Liver (tissue), 8 donors: ENCODE measurements at regions not wholly inside any gene's neighbourhood (a gene's known extent, or its start where the extent isn't known, plus 50 kb on each side); places are given as distances from the start of the nearest gene placed in this dataset.

Source experiments
- DNase-seq: peaks from one replicate; pipeline ENCODE4 v3.0.0-alpha.2; 2017; ENCODE audit warnings: low spot score
- H3K27ac ChIP-seq, 2 donors: one replicate each; pipeline ENCODE4 v1.7.0; 2013; ENCODE audit warnings: inconsistent platforms in 2 of 2, low read length in 2 of 2, control low read depth in 1 of 2, low read depth in 1 of 2, mild to moderate bottlenecking in 1 of 2
- H3K27me3 ChIP-seq, 4 donors: one replicate each; pipeline versions ENCODE4 v1.6.1 to v1.7.0; 2013; ENCODE audit warnings: low read length in 3 of 4, inconsistent platforms in 1 of 4, mild to moderate bottlenecking in 1 of 4, moderate library complexity in 1 of 4; ENCODE audit not compliant: control insufficient read depth in 4 of 4, insufficient read depth in 4 of 4
- H3K36me3 ChIP-seq, 4 donors: one replicate each; pipeline versions ENCODE4 v1.6.1 to v1.7.0; 2013; ENCODE audit warnings: low read length in 3 of 4, mild to moderate bottlenecking in 3 of 4, low read depth in 1 of 4, moderate library complexity in 1 of 4; ENCODE audit not compliant: control insufficient read depth in 4 of 4, insufficient read depth in 3 of 4
- H3K4me1 ChIP-seq, 4 donors: one replicate each; pipeline versions ENCODE4 v1.6.1 to v1.7.0; 2013; ENCODE audit warnings: low read length in 3 of 4, mild to moderate bottlenecking in 3 of 4, moderate library complexity in 1 of 4; ENCODE audit not compliant: control insufficient read depth in 4 of 4, insufficient read depth in 4 of 4
- H3K4me3 ChIP-seq, 3 donors: one replicate each; pipeline versions ENCODE4 v1.6.1 to v1.7.0; 2013; ENCODE audit warnings: low read length in 3 of 3, control low read depth in 1 of 3, low read depth in 1 of 3, mild to moderate bottlenecking in 1 of 3
- H3K9ac ChIP-seq, 2 donors: one replicate each; pipeline ENCODE4 v1.7.0; 2013; ENCODE audit warnings: low read length in 2 of 2, mild to moderate bottlenecking in 2 of 2, moderate library complexity in 2 of 2, control low read depth in 1 of 2, low read depth in 1 of 2
- H3K9me3 ChIP-seq, 4 donors: one replicate each; pipeline versions ENCODE4 v1.6.1 to v1.7.0; 2013; ENCODE audit warnings: low read length in 3 of 4; ENCODE audit not compliant: control insufficient read depth in 4 of 4
- ATF3 ChIP-seq: IDR thresholded peaks from 2 replicates; pipeline ENCODE4 v1.6.1; 2016; ENCODE audit warnings: antibody characterized with exemption
- CTCF ChIP-seq: fragments of 150-350 bp; IDR thresholded peaks from 2 replicates; pipeline ENCODE4 v1.5.1; 2017; ENCODE audit warnings: improper control_type of control experiment, low read depth, low read length; ENCODE audit not compliant: missing input control
- EGR1 ChIP-seq, 2 donors: IDR thresholded peaks; 2 replicates each; pipeline ENCODE4 v1.6.1; 2016 to 2018; ENCODE audit warnings: antibody characterized with exemption in 2 of 2, low read depth in 2 of 2
- FOXA1 ChIP-seq: IDR thresholded peaks from 2 replicates; pipeline ENCODE4 v1.6.1; 2016; ENCODE audit warnings: antibody characterized with exemption
- FOXA2 ChIP-seq: IDR thresholded peaks from 2 replicates; pipeline ENCODE4 v1.6.1; 2016; ENCODE audit warnings: antibody characterized with exemption
- GABPA ChIP-seq, 2 donors: IDR thresholded peaks in 1 of 2; conservative IDR thresholded peaks in 1 of 2; 2 replicates each; pipeline ENCODE4 v1.6.1; 2016; ENCODE audit warnings: antibody characterized with exemption in 2 of 2, mild to moderate bottlenecking in 1 of 2, moderate library complexity in 1 of 2
- HNF4A ChIP-seq, 2 donors: conservative IDR thresholded peaks; 2 replicates each; pipeline ENCODE4 v1.6.1; 2016; ENCODE audit warnings: antibody characterized with exemption in 2 of 2, mild to moderate bottlenecking in 2 of 2
- HNF4G ChIP-seq: IDR thresholded peaks from 2 replicates; pipeline ENCODE4 v1.6.1; 2016; ENCODE audit warnings: antibody characterized with exemption
- MAX ChIP-seq: IDR thresholded peaks from 2 replicates; pipeline ENCODE4 v1.6.1; 2016; ENCODE audit warnings: antibody characterized with exemption
- NR2F2 ChIP-seq: IDR thresholded peaks from 2 replicates; pipeline ENCODE4 v1.6.1; 2016; ENCODE audit warnings: antibody characterized with exemption
- RAD21 ChIP-seq, 2 donors: IDR thresholded peaks; 2 replicates each; pipeline ENCODE4 v1.6.1; 2016; ENCODE audit warnings: antibody characterized with exemption in 2 of 2, mild to moderate bottlenecking in 2 of 2
- RXRA ChIP-seq, 2 donors: IDR thresholded peaks; 2 replicates each; pipeline ENCODE4 v1.6.1; 2017 to 2018; ENCODE audit warnings: antibody characterized with exemption in 2 of 2, mild to moderate bottlenecking in 1 of 2
- SP1 ChIP-seq: IDR thresholded peaks from 2 replicates; pipeline ENCODE4 v1.6.1; 2018; ENCODE audit warnings: antibody characterized with exemption, mild to moderate bottlenecking
- TAF1 ChIP-seq: conservative IDR thresholded peaks from 2 replicates; pipeline ENCODE4 v1.6.1; 2016; ENCODE audit warnings: antibody characterized with exemption, mild to moderate bottlenecking
- YY1 ChIP-seq: IDR thresholded peaks from 2 replicates; pipeline ENCODE4 v1.6.1; 2016; ENCODE audit warnings: antibody characterized with exemption, mild to moderate bottlenecking
- ZBTB33 ChIP-seq: IDR thresholded peaks from 2 replicates; pipeline ENCODE4 v1.6.1; 2016; ENCODE audit warnings: antibody characterized with exemption
- WGBS: extraction: QIAGEN DNeasy Blood & Tissue Kit; methylation state at CpG from one replicate; pipeline ENCODE4 v1.1.7; 2013; 5-methylcytosine and 5-hydroxymethylcytosine counted together
- donor health status: healthy.
- donor health status: healthy.
- donor health status: healthy.
- donor health status: healthy.
- donor health status: healthy.

GRCh38 chr9:78775211-78775610, 478.3 kb downstream of the PSAT1 start:
- 62% methylated on average over 11 of the region's 11 CpGs for WGBS

DNA sequence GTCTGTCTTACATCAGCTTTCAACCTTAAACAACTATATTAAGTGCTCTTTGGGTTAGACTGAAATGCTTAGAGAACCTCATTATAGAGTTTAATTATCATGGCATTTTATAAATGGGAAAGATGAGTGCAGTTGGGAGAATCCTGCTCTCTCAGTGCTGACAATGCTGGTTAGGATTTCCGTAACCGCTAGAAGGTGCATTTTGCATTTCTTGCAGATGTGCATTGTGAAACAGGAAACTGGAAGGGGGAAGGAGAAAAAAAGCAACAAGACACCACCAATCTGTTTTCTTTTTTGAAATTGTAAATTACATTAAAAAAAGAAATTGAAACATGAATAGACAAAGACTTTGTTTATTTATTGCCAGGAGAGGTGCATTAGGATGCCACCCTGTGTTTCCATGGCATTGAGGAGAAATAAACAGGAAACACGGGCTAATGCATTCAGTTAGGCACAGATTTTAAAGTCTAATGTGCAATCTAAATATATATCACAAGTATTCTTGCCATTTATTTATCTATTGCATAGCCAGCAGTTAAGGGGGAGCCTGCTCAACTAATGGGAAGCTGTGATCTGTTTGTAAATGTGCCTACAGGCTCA, 478.9 kb downstream of the PSAT1 start:
- Histone ChIP-seq H3K4me1 (no peaks in the 10 kb centered on the region), H3K9me3 (no peaks in the 10 kb centered on the region), H3K36me3 (no peaks in the 10 kb centered on the region), H3K9ac (no peak overlapping the region), H3K27me3 (peaks cover 0 to 2% (median 0%) of the 10 kb centered on the region in 4 donors), H3K4me3 (no peak overlapping the region), H3K27ac (no peak overlapping the region)
- no peak for DNase-seq
- 72% methylated on average over 3 of the region's 3 CpGs for WGBS
- TF ChIP-seq EGR1 (IDR thresholded peaks at IDR 0.05; ENCODE audit: low read depth in 2 of 2) (no peak), YY1 (no peak), HNF4G (no peak), ZBTB33 (no peak), ATF3 (no peak), FOXA1 (no peak), MAX (no peak), FOXA2 (no peak)

More at GRCh38 chr9:78775211-78775610, 478.3 kb downstream of the PSAT1 start:
- Histone ChIP-seq H3K27ac (no peak overlapping the region), H3K36me3 (no peaks in the 10 kb centered on the region), H3K4me3 (no peak overlapping the region), H3K27me3 (peaks cover 0 to 2% (median 0%) of the 10 kb centered on the region in 4 donors), H3K9ac (no peak overlapping the region), H3K9me3 (no peaks in the 10 kb centered on the region), H3K4me1 (no peaks in the 10 kb centered on the region)
- TF ChIP-seq RAD21 (IDR thresholded peaks at IDR 0.05) (no peak), ZBTB33 (no peak), TAF1 (no peak), FOXA2 (no peak), GABPA (IDR thresholded peaks at IDR 0.05 in 1 of 2, conservative IDR thresholded peaks at IDR 0.05 in 1 of 2) (no peak), RXRA (IDR thresholded peaks at IDR 0.05) (no peak)
- no peak for DNase-seq

- WGBS, result 74% methylated on average over 4 of the region's 4 CpGs
- Histone ChIP-seq H3K4me1 (no peaks in the 10 kb centered on the region), H3K36me3 (no peaks in the 10 kb centered on the region), H3K27me3 (peaks cover 0 to 2% (median 0%) of the 10 kb centered on the region in 4 donors), H3K9me3 (no peaks in the 10 kb centered on the region), H3K9ac (no peak overlapping the region), H3K27ac (no peak overlapping the region), H3K4me3 (no peak overlapping the region)
- TF ChIP-seq RXRA (IDR thresholded peaks at IDR 0.05) (no peak), FOXA2 (no peak), EGR1 (IDR thresholded peaks at IDR 0.05; ENCODE audit: low read depth in 2 of 2) (no peak), RAD21 (IDR thresholded peaks at IDR 0.05) (no peak), SP1 (no peak), ZBTB33 (no peak), HNF4G (no peak), YY1 (no peak), MAX (no peak), GABPA (IDR thresholded peaks at IDR 0.05 in 1 of 2, conservative IDR thresholded peaks at IDR 0.05 in 1 of 2) (no peak), CTCF (no peak), NR2F2 (no peak), ATF3 (no peak), HNF4A (conservative IDR thresholded peaks at IDR 0.05) (no peak), FOXA1 (no peak)
- no peak for DNase-seq
Measured at GRCh38 chr9:78777747-78778146, 480.8 kb downstream of the PSAT1 start.
